ENCODE measurements at regions not wholly inside any gene's neighbourhood (a gene's known extent, or its start where the extent isn't known, plus 50 kb on each side); places are given as distances from the start of the nearest gene placed in this dataset.
"Not testable (repeated sequence)": the region's sequence is repeated elsewhere in the genome, so short reads cannot be mapped to it uniquely, and the experiment has no call there.

- no peak overlapping the region for H3K27ac ChIP-seq (ENCODE audit: low read length)
- WGBS (ENCODE audit: insufficient coverage, insufficient read length): 100% methylated on average over 1 of the region's 2 CpGs
- no peak for DNase-seq (ENCODE audit: low read depth, low spot score)
Measured at GRCh38 chr13:80684217-80684991, 343.5 kb upstream of the SPRY2 start.

GRCh38 chr13:80680786-80681366 is 339.9 kb upstream of the SPRY2 start:
- no peaks in the 10 kb centered on the region for H3K27me3 ChIP-seq (ENCODE audit: control insufficient read depth, insufficient read depth, low read length)
- H3K4me1 ChIP-seq (ENCODE audit: control insufficient read depth, insufficient read depth, low read length): peaks cover 2% of the 10 kb centered on the region; the same call in 1 of the 2 replicates
- H3K4me3 ChIP-seq (ENCODE audit: low read length): no peak overlapping the region
- no peak overlapping the region for H3K27ac ChIP-seq (ENCODE audit: low read length)
- H3K9me3 ChIP-seq (ENCODE audit: control insufficient read depth, insufficient read depth, low read length): no peaks in the 10 kb centered on the region
- no peak for DNase-seq (ENCODE audit: low read depth, low spot score)
- WGBS (ENCODE audit: insufficient coverage, insufficient read length): no CpG with 5 or more reads among the region's 1 CpG
- no peaks in the 10 kb centered on the region for H3K36me3 ChIP-seq (ENCODE audit: control insufficient read depth, insufficient read depth, low read length)

More at GRCh38 chr13:80684217-80684991, 343.5 kb upstream of the SPRY2 start:
- Histone ChIP-seq H3K4me1 (ENCODE audit: control insufficient read depth, insufficient read depth, low read length) (peaks cover 2% of the 10 kb centered on the region; the same call in 1 of the 2 replicates), H3K9me3 (ENCODE audit: control insufficient read depth, insufficient read depth, low read length) (peaks cover 1% of the 10 kb centered on the region), H3K27me3 (ENCODE audit: control insufficient read depth, insufficient read depth, low read length) (no peaks in the 10 kb centered on the region), H3K4me3 (ENCODE audit: low read length) (no peak overlapping the region), H3K36me3 (ENCODE audit: control insufficient read depth, insufficient read depth, low read length) (no peaks in the 10 kb centered on the region)

GRCh38 chr13:80679423-80679822 is 338.5 kb upstream of the SPRY2 start:
- H3K27ac ChIP-seq (ENCODE audit: low read length): no peak overlapping the region
- DNase-seq (ENCODE audit: low read depth, low spot score): no peak
- no peak overlapping the region for H3K4me3 ChIP-seq (ENCODE audit: low read length)
- H3K9me3 ChIP-seq (ENCODE audit: control insufficient read depth, insufficient read depth, low read length): no peaks in the 10 kb centered on the region
- no CpG with 5 or more reads among the region's 1 CpG for WGBS (ENCODE audit: insufficient coverage, insufficient read length)
- H3K36me3 ChIP-seq (ENCODE audit: control insufficient read depth, insufficient read depth, low read length): no peaks in the 10 kb centered on the region
- H3K27me3 ChIP-seq (ENCODE audit: control insufficient read depth, insufficient read depth, low read length): no peaks in the 10 kb centered on the region
- no peaks in the 10 kb centered on the region for H3K4me1 ChIP-seq (ENCODE audit: control insufficient read depth, insufficient read depth, low read length)

- no peaks in the 10 kb centered on the region for H3K27me3 ChIP-seq (ENCODE audit: control insufficient read depth, insufficient read depth, low read length)
- no peak for DNase-seq (ENCODE audit: low read depth, low spot score)
- H3K4me3 ChIP-seq (ENCODE audit: low read length): no peak overlapping the region
- H3K9me3 ChIP-seq (ENCODE audit: control insufficient read depth, insufficient read depth, low read length): no peaks in the 10 kb centered on the region
- H3K36me3 ChIP-seq (ENCODE audit: control insufficient read depth, insufficient read depth, low read length): no peaks in the 10 kb centered on the region
- H3K27ac ChIP-seq (ENCODE audit: low read length): no peak overlapping the region
- no peaks in the 10 kb centered on the region for H3K4me1 ChIP-seq (ENCODE audit: control insufficient read depth, insufficient read depth, low read length)
- no CpG with 5 or more reads among the region's 2 CpGs for WGBS (ENCODE audit: insufficient coverage, insufficient read length)
Measured at GRCh38 chr13:80677227-80677626, 336.3 kb upstream of the SPRY2 start.

GRCh38 chr13:80675442-80675841 is 334.5 kb upstream of the SPRY2 start:
- DNase-seq (ENCODE audit: low read depth, low spot score); H3K4me3 ChIP-seq (ENCODE audit: low read length); H3K4me1 ChIP-seq (ENCODE audit: control insufficient read depth, insufficient read depth, low read length); H3K27ac ChIP-seq (ENCODE audit: low read length); H3K36me3 ChIP-seq (ENCODE audit: control insufficient read depth, insufficient read depth, low read length); H3K9me3 ChIP-seq (ENCODE audit: control insufficient read depth, insufficient read depth, low read length); H3K27me3 ChIP-seq (ENCODE audit: control insufficient read depth, insufficient read depth, low read length): not testable (repeated sequence)
- no CpG with 5 or more reads among the region's 2 CpGs for whole genome bisulfite sequencing (ENCODE audit: insufficient coverage, insufficient read length)

GRCh38 chr13:80671773-80672172 is 330.8 kb upstream of the SPRY2 start:
- H3K9me3 ChIP-seq (ENCODE audit: control insufficient read depth, insufficient read depth, low read length): no peaks in the 10 kb centered on the region
- no peak overlapping the region for H3K4me3 ChIP-seq (ENCODE audit: low read length)
- no CpG with 5 or more reads among the region's 7 CpGs for WGBS (ENCODE audit: insufficient coverage, insufficient read length)
- DNase-seq (ENCODE audit: low read depth, low spot score): no peak
- no peaks in the 10 kb centered on the region for H3K27me3 ChIP-seq (ENCODE audit: control insufficient read depth, insufficient read depth, low read length)
- H3K4me1 ChIP-seq (ENCODE audit: control insufficient read depth, insufficient read depth, low read length): no peaks in the 10 kb centered on the region
- H3K36me3 ChIP-seq (ENCODE audit: control insufficient read depth, insufficient read depth, low read length): no peaks in the 10 kb centered on the region
- H3K27ac ChIP-seq (ENCODE audit: low read length): no peak overlapping the region

- Histone ChIP-seq H3K4me1 (ENCODE audit: control insufficient read depth, insufficient read depth, low read length) (no peaks in the 10 kb centered on the region), H3K9me3 (ENCODE audit: control insufficient read depth, insufficient read depth, low read length) (no peaks in the 10 kb centered on the region), H3K27ac (ENCODE audit: low read length) (no peak overlapping the region), H3K36me3 (ENCODE audit: control insufficient read depth, insufficient read depth, low read length) (no peaks in the 10 kb centered on the region), H3K4me3 (ENCODE audit: low read length) (no peak overlapping the region), H3K27me3 (ENCODE audit: control insufficient read depth, insufficient read depth, low read length) (no peaks in the 10 kb centered on the region)
- no CpG with 5 or more reads among the region's 1 CpG for WGBS (ENCODE audit: insufficient coverage, insufficient read length)
- DNase-seq (ENCODE audit: low read depth, low spot score): no peak
Measured at GRCh38 chr13:80669112-80669511, 328.2 kb upstream of the SPRY2 start.

- no peak overlapping the region for H3K4me3 ChIP-seq (ENCODE audit: low read length)
- DNase-seq (ENCODE audit: low read depth, low spot score): no peak
- no peak overlapping the region for H3K27ac ChIP-seq (ENCODE audit: low read length)
- no peaks in the 10 kb centered on the region for H3K9me3 ChIP-seq (ENCODE audit: control insufficient read depth, insufficient read depth, low read length)
- no peaks in the 10 kb centered on the region for H3K27me3 ChIP-seq (ENCODE audit: control insufficient read depth, insufficient read depth, low read length)
- H3K36me3 ChIP-seq (ENCODE audit: control insufficient read depth, insufficient read depth, low read length): no peaks in the 10 kb centered on the region
- H3K4me1 ChIP-seq (ENCODE audit: control insufficient read depth, insufficient read depth, low read length): no peaks in the 10 kb centered on the region
- WGBS (ENCODE audit: insufficient coverage, insufficient read length): no CpG with 5 or more reads among the region's 2 CpGs
Measured at GRCh38 chr13:80668452-80668851, 327.5 kb upstream of the SPRY2 start.

- H3K9me3 ChIP-seq (ENCODE audit: control insufficient read depth, insufficient read depth, low read length): no peaks in the 10 kb centered on the region
- no peaks in the 10 kb centered on the region for H3K36me3 ChIP-seq (ENCODE audit: control insufficient read depth, insufficient read depth, low read length)
- no peaks in the 10 kb centered on the region for H3K27me3 ChIP-seq (ENCODE audit: control insufficient read depth, insufficient read depth, low read length)
- no peak overlapping the region for H3K4me3 ChIP-seq (ENCODE audit: low read length)
- WGBS (ENCODE audit: insufficient coverage, insufficient read length): no CpG with 5 or more reads among the region's 1 CpG
- DNase-seq (ENCODE audit: low read depth, low spot score): no peak
- no peak overlapping the region for H3K27ac ChIP-seq (ENCODE audit: low read length)
- no peaks in the 10 kb centered on the region for H3K4me1 ChIP-seq (ENCODE audit: control insufficient read depth, insufficient read depth, low read length)
Measured at GRCh38 chr13:80666782-80667552, 326.0 kb upstream of the SPRY2 start.

GRCh38 chr13:80665792-80666333 is 324.9 kb upstream of the SPRY2 start:
- Histone ChIP-seq H3K9me3 (ENCODE audit: control insufficient read depth, insufficient read depth, low read length) (no peaks in the 10 kb centered on the region), H3K27ac (ENCODE audit: low read length) (no peak overlapping the region), H3K27me3 (ENCODE audit: control insufficient read depth, insufficient read depth, low read length) (no peaks in the 10 kb centered on the region), H3K36me3 (ENCODE audit: control insufficient read depth, insufficient read depth, low read length) (no peaks in the 10 kb centered on the region), H3K4me3 (ENCODE audit: low read length) (no peak overlapping the region), H3K4me1 (ENCODE audit: control insufficient read depth, insufficient read depth, low read length) (no peaks in the 10 kb centered on the region)
- DNase-seq (ENCODE audit: low read depth, low spot score): no peak
- WGBS (ENCODE audit: insufficient coverage, insufficient read length): no CpG with 5 or more reads among the region's 3 CpGs
